Activated CD8-positive, alpha-beta memory T cell treated with anti-CD3 and anti-CD28 coated beads, Interleukin-2, amount 50 U/mL, for 1 hour (primary cell): ENCODE measurements at regions not wholly inside any gene's neighbourhood (a gene's known extent, or its start where the extent isn't known, plus 50 kb on each side); places are given as distances from the start of the nearest gene placed in this dataset.
"Not testable (repeated sequence)": the region's sequence is repeated elsewhere in the genome, so short reads cannot be mapped to it uniquely, and the experiment has no call there.

Source experiments
- DNase-seq: peaks from one replicate; pipeline ENCODE4 v3.0.0-alpha.2; 2020; ENCODE audit errors: extremely low read depth

- DNase-seq: no peak
These were observed 328.3 kb downstream of the SOCS6 start for GRCh38 chr18:70617020-70617763.

- DNase-seq: no peak
These were observed 311.5 kb downstream of the SOCS6 start for GRCh38 chr18:70600225-70600925.

- DNase-seq: no peak
These were observed 309.6 kb downstream of the SOCS6 start for GRCh38 chr18:70598406-70598805.

GRCh38 chr18:70582981-70583380 is 294.1 kb downstream of the SOCS6 start:
- no peak for DNase-seq

- DNase-seq: no peak
These were observed 289.6 kb downstream of the SOCS6 start for GRCh38 chr18:70578480-70578879.

GRCh38 chr18:70577023-70577420 is 288.2 kb downstream of the SOCS6 start:
- DNase-seq: no peak

- DNase-seq: no peak
These were observed 287.6 kb downstream of the SOCS6 start for GRCh38 chr18:70576276-70577022.

- DNase-seq: not testable (repeated sequence)
These were observed 286.1 kb downstream of the SOCS6 start for GRCh38 chr18:70574951-70575350.

GRCh38 chr18:70569647-70570046 is 280.8 kb downstream of the SOCS6 start:
- not testable (repeated sequence) for DNase-seq

GRCh38 chr18:70559446-70559845 is 270.6 kb downstream of the SOCS6 start:
- DNase-seq: no peak

GRCh38 chr18:70558371-70558770 is 269.5 kb downstream of the SOCS6 start:
- no peak for DNase-seq

- DNase-seq: no peak
These were observed 266.1 kb downstream of the SOCS6 start for GRCh38 chr18:70554854-70555445.

- no peak for DNase-seq
These were observed 265.1 kb downstream of the SOCS6 start for GRCh38 chr18:70553936-70554260.

GRCh38 chr18:70553245-70553935 is 264.5 kb downstream of the SOCS6 start:
- DNase-seq: no peak

- DNase-seq: no peak
These were observed 247.7 kb downstream of the SOCS6 start for GRCh38 chr18:70536370-70537062.

GRCh38 chr18:70535041-70535440 is 246.2 kb downstream of the SOCS6 start:
- DNase-seq: no peak

GRCh38 chr18:70525322-70525721 is 236.5 kb downstream of the SOCS6 start:
- DNase-seq: not testable (repeated sequence)

- no peak for DNase-seq
These were observed 234.9 kb downstream of the SOCS6 start for GRCh38 chr18:70523792-70524182.

GRCh38 chr18:70523035-70523791 is 234.4 kb downstream of the SOCS6 start:
- DNase-seq: no peak

GRCh38 chr18:70522183-70522680 is 233.4 kb downstream of the SOCS6 start:
- DNase-seq: no peak
